ENCODE measurements at regions not wholly inside any gene's neighbourhood (a gene's known extent, or its start where the extent isn't known, plus 50 kb on each side); places are given as distances from the start of the nearest gene placed in this dataset.

- TF ChIP-seq CTCF (IDR thresholded peaks at IDR 0.05) (no peak), POLR2A (IDR thresholded peaks at IDR 0.05) (no peak), POLR2AphosphoS5 (IDR thresholded peaks at IDR 0.05) (no peak), EP300 (IDR thresholded peaks at IDR 0.05) (no peak)
These were observed 228.1 kb downstream of the TMEM200A start for GRCh38 chr6:130593948-130594347.

All from suprapubic skin (tissue), 4 donors.